ENCODE measurements at regions not wholly inside any gene's neighbourhood (a gene's known extent, or its start where the extent isn't known, plus 50 kb on each side); places are given as distances from the start of the nearest gene placed in this dataset.

- Histone ChIP-seq H3K9me3 (ENCODE audit: insufficient read depth, low read depth) (no peaks in the 10 kb centered on the region), H3K27ac (no peak overlapping the region), H2AFZ (no peak overlapping the region), H3K4me2 (no peak overlapping the region), H3F3A (ENCODE audit: insufficient read depth, low read depth) (no peaks in the 10 kb centered on the region), H3K4me3 (no peak overlapping the region), H3K79me2 (ENCODE audit: low read depth) (no peaks in the 10 kb centered on the region), H3K36me3 (ENCODE audit: low read depth) (no peaks in the 10 kb centered on the region), H4K20me1 (ENCODE audit: insufficient read depth) (no peaks in the 10 kb centered on the region), H3K27me3 (ENCODE audit: insufficient read depth, low read depth) (peaks cover 18% of the 10 kb centered on the region), H3K9me2 (ENCODE audit: insufficient read depth) (no peaks in the 10 kb centered on the region), H3K4me1 (replicated peaks; ENCODE audit: insufficient read depth) (no peaks in the 10 kb centered on the region)
- intact Hi-C loops (cut with micrococcal nuclease; ENCODE audit: unreplicated experiment), result no loop called here
- DNase-seq, result no peak
- ChIA-PET CTCF (no interaction called here), POLR2A (ENCODE audit: unreplicated experiment) (no interaction called here)
- no peak for TF ChIP-seq CTCF (conservative IDR thresholded peaks at IDR 0.05)
- TF ChIP-seq EZH2 (IDR thresholded peaks at IDR 0.05; ENCODE audit: low read depth), result no peak
- BruUV-seq (replicated peaks), result no TSS peak
These were observed 1644.7 kb upstream of the C9orf72 start for GRCh38 chr9:29217966-29218365.

- BruUV-seq (replicated peaks), result no TSS peak
- DNase-seq, result no peak
These were observed 1647.4 kb upstream of the C9orf72 start for GRCh38 chr9:29220596-29221251.

GRCh38 chr9:29228558-29228957 is 1655.3 kb upstream of the C9orf72 start:
- Histone ChIP-seq H3K27ac (no peak overlapping the region), H3K4me2 (no peak overlapping the region), H3K27me3 (ENCODE audit: insufficient read depth, low read depth) (no peaks in the 10 kb centered on the region), H3K79me2 (ENCODE audit: low read depth) (no peaks in the 10 kb centered on the region), H3K9me3 (ENCODE audit: insufficient read depth, low read depth) (no peaks in the 10 kb centered on the region), H3K4me1 (replicated peaks; ENCODE audit: insufficient read depth) (no peaks in the 10 kb centered on the region), H3K9me2 (ENCODE audit: insufficient read depth) (no peaks in the 10 kb centered on the region), H3K4me3 (no peak overlapping the region), H4K20me1 (ENCODE audit: insufficient read depth) (no peaks in the 10 kb centered on the region), H3K36me3 (ENCODE audit: low read depth) (no peaks in the 10 kb centered on the region), H3F3A (ENCODE audit: insufficient read depth, low read depth) (no peaks in the 10 kb centered on the region), H2AFZ (no peak overlapping the region)
- CTCF ChIA-PET, result no interaction called here
- DNase-seq, result no peak
- no TSS peak for BruUV-seq (replicated peaks)
- POLR2A ChIA-PET (ENCODE audit: unreplicated experiment), result no interaction called here
- intact Hi-C loops (cut with micrococcal nuclease; ENCODE audit: unreplicated experiment), result no loop called here
- TF ChIP-seq EZH2 (IDR thresholded peaks at IDR 0.05; ENCODE audit: low read depth) (no peak), CTCF (conservative IDR thresholded peaks at IDR 0.05) (no peak)

More at GRCh38 chr9:29220596-29221251, 1647.4 kb upstream of the C9orf72 start:
- H2AFZ ChIP-seq, result no peak overlapping the region
- no peak overlapping the region for H3K27ac ChIP-seq
- H3K9me3 ChIP-seq (ENCODE audit: insufficient read depth, low read depth), result no peaks in the 10 kb centered on the region
- no peaks in the 10 kb centered on the region for H3K27me3 ChIP-seq (ENCODE audit: insufficient read depth, low read depth)
- H3K4me1 ChIP-seq (replicated peaks; ENCODE audit: insufficient read depth), result no peaks in the 10 kb centered on the region
- ChIA-PET CTCF (no interaction called here), POLR2A (ENCODE audit: unreplicated experiment) (no interaction called here)
- TF ChIP-seq EZH2 (IDR thresholded peaks at IDR 0.05; ENCODE audit: low read depth), result no peak
- TF ChIP-seq CTCF (conservative IDR thresholded peaks at IDR 0.05), result no peak
- H3K4me3 ChIP-seq, result no peak overlapping the region
- H3F3A ChIP-seq (ENCODE audit: insufficient read depth, low read depth), result no peaks in the 10 kb centered on the region
- H3K79me2 ChIP-seq (ENCODE audit: low read depth), result no peaks in the 10 kb centered on the region
- no peaks in the 10 kb centered on the region for H4K20me1 ChIP-seq (ENCODE audit: insufficient read depth)
- no peaks in the 10 kb centered on the region for H3K9me2 ChIP-seq (ENCODE audit: insufficient read depth)
- H3K36me3 ChIP-seq (ENCODE audit: low read depth), result no peaks in the 10 kb centered on the region
- intact Hi-C loops (cut with micrococcal nuclease; ENCODE audit: unreplicated experiment), result no loop called here
- no peak overlapping the region for H3K4me2 ChIP-seq

All from PC-9 (cell line).